Amniotic epithelial cell (primary cell): ENCODE measurements at regions not wholly inside any gene's neighbourhood (a gene's known extent, or its start where the extent isn't known, plus 50 kb on each side); places are given as distances from the start of the nearest gene placed in this dataset.
A peak's percentile ranks its signal among the peaks of the same experiment; 100 is the strongest.

Experiments
- DNase-seq: peaks from one replicate; pipeline ENCODE4 v3.0.0-alpha.2; 2010; ENCODE audit warnings: low read depth

DNA sequence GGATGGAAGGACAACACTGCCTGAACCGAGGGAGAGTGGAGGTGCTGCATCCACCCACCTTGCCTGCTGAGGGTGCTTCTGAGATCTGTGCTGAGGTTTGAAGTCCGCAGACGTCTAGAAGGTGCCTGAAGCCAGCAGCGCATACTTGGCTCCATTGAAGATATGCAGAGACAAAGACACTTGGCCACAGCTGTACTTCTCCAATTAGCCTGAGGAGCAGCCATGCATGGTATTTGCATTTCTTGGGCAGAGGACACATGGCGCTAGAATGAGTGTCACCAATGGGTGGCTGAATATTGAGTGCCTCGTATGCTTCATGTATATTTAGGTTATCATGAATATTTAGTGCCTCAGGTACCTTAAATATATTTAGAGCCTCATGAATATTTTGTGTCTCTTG is 128.7 kb upstream of the ATP6AP2 start:
- DNase-seq = no peak

DNA sequence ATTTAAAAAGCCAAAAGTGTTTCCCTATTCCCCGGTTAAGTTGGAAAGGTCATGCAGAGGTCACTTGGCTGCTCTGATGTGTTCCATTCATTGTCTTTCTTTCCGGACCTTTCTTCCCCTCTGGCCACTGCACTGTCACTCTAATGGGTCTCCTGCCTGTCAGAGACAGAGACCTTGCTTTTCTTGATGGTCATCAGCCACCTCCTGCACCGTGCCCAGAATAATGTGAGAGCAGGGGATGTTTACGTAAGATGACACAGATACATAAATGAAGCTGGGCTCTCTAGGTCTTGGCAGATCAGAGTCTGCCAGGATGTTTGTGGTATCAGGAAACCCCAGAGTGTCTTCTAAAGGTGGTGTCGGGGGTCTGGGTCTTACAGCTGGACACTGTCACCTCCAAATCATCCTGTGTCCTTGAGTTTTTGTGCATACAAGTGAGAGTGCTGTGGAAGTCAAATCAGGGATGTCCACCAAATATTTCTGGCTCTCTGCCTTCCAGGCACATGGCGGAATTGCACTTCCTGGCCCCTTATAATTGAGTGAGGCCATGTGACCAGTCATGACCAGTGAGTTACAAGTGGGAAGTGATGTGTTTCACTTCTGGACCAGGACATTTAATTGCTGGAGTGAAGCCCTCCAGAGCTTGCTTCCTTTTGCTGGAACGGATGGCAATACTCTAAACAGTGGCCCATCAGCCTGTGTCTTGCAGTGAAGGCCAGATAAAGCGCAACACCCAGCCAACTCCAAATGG is 130.6 kb upstream of the ATP6AP2 start:
- no peak for DNase-seq

DNA sequence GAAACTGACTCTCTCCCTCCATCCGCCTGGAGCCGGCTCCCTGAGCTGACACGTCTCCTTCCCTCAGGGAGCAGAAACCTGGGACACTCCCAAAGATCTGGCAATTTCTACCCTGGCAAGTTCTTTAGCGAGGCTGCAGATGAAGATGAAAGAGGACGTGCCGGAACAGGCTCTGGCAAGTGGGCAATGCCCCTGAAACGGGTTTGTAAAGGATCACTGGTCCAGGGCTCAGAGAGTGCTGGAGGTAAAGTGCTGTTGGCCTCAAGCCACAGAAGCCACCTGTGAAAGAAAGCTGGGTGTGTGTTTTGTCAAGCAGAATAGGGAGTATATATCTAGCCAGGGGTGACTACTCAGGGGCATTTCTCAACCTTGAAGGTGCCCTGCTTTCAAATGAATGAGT is 131.4 kb upstream of the ATP6AP2 start:
- no peak for DNase-seq

DNA sequence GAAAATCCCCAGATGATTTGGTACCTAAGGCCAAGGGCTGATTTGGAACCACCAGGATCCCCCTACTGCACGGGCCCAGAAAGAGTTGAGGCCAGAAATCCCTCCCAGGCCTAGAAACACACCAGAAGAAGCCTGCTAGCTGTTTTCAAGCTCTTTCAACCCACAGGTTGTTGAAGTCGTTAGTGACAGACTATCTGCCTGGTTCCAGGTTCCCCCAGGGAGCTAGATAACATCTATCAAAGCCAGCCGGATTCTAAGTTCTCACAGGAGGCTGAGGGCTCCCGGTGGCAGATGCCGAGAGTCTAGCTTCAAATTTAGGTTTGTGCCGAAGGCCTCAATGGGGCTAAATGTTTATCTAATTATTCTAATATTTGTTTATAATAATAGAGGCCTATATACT is 132.0 kb upstream of the ATP6AP2 start:
- DNase-seq = no peak

DNA sequence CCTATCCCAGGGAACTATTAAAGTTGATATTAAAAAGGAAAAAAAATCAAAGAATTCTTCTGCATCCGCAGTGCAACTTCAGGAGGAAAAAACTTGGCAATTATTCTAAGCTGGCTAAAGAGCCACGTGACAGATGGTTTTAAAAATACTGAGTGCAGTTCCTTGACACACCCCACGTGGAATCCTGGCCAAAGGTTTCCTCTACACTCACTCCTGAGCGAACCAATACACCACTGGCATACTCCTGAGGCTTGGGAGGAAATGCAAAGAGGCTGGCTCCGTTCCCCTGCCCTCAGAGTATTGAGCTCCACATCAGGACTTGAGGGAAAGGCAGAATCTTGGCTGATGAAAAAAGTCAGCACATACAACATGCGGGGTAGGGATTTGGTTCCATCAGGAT is 133.8 kb upstream of the ATP6AP2 start:
- no peak for DNase-seq

DNA sequence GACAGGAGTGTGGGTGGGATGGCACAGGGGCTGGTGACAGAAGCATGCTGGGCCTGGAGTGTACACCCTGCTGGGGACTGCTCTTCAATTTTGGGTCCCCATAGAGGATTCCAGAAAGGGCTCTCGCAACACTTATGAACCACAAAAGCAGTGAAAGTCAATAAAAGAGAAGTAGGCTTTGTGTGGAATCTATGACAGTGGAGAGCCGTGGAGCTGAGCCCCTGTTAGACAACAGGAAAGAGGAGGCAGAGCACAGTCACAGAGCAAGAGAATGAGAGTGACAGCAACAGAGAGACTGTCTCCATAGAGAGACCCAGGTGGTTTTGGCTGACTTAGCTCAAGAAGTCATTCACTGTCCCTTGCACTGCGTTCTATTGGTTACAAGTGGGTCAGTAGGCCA is 135.1 kb upstream of the ATP6AP2 start:
- no peak for DNase-seq

DNA sequence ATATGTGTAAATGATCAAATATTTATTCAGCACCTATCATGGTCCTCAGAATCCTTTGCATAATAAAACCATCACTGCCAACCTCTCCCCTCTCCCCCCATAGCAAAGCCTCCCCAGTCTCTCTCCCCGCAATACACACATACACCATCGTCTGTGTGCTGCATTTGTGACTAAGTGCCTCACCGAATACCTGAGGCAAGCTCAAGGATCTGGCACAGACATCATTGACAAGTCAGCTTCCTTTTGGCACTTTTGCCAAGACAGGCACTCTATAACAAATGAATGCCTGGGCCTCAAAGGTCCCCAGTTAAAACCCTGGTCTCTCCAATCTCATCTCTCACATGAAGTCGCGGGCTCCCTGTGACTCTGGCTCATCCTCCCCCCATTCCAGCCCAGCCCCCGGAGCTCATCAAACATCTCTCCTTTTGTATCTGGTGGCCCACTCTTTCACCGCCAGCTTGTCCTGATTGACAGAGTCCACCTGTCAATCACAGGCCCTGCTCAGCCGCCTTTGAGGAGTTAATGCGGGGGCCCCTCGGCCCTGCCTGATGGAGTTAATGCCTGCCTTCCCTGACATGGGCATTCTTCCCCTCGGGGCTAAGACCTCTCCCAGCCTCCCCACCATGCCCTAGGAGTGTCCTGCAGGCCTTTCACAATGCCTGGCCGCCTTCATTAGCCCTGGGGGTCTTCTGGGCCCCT is 135.8 kb upstream of the ATP6AP2 start:
- DNase-seq = no peak

DNA sequence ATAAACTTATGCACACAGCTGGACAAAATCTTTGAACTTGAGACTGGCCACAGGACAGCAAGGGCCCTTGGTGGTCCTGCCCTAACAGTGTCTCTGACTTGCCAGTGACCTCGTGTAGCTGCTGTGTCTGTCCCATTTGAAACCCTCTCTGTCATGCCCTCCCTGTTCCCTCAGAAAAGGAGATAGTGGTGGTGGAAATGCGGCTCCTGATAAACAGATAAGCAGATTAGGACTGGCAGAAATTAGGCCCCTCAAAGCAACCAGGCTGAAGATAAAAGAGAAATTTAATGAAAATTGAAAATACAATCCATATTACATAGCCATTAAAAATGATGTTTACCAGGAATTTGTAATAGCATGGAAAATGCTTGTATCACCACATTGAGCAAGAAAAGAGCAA is 136.6 kb upstream of the ATP6AP2 start:
- no peak for DNase-seq

DNA sequence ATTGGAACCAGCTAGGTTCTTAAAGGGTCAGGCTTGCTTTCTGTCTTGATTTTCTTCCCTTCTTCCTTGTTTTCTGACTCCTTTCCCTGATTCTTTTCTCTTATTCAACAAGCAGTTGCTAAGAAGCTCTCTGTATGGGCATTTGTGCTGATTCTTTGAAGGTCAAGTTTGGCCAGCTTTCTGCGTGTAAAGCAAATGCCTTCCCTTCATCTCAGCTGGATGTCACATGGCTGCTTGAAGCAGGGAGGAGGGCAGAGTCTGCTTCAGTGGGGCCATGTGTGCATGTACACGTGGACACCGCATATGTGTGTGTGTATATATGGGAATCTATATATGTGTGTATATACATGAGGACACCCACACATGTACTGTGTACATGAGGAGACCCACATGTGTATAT is 139.9 kb upstream of the ATP6AP2 start:
- no peak for DNase-seq

DNA sequence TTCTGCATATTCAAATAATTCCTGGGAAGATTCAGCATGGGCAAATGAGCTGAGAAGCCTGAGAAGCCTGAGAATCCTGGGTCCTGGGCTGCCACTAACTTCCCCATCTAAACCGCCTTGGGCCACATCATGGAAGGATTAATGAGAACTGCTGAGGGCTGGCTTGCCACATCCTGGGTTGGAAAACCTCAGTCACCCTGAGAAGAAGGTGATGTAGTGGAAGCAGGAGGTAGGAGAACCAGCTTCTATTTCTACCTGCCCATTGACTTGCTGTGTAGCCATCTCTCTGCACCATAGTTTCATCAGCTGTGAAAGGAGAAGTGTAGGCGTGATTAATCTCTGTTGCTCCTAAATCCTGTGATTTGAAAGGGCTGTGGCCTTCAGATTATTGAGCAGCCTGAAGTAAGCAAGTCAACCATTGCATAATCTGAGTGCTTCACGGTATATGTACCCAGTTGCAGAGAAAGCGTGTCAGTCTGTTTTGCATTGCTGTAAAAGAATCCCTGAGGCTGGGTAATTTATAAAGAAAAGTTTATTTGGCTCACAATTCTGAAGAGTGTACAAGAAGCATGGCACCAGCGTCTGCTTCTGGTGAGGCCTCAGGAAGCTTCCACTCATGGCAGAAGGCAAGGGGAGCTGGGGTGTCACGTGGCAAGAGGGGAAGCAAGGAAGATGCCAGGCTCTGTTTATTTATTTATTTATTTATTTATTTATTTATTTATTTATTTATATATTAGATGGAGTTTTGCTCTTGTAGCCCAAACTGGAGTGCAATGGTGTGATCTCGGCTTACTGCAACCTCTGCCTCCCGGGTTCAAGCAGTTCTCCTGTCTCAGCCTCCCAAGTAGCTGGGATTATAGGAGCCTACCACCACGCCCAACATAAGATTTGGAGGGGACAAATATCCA is 140.9 kb upstream of the ATP6AP2 start:
- no peak for DNase-seq

DNA sequence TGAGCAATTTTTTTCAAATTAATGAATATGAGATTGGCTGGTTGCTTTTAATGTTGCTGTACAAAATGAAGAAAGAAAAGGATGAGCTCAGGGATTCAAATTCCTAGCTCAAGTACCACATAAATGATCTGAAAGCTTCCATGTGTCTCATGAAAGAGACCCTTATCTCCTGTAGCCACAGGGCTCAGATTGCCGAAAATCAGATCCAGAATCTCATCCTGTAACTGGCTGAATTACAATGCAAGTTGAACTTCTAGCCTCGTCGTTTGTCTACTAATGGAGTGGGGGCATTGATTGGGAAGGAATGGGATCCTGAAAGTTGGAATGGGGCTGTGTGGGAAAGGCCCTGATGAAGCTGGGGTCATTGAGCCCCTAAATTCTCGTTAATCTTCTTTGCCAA is 143.4 kb upstream of the ATP6AP2 start:
- DNase-seq = no peak

DNA sequence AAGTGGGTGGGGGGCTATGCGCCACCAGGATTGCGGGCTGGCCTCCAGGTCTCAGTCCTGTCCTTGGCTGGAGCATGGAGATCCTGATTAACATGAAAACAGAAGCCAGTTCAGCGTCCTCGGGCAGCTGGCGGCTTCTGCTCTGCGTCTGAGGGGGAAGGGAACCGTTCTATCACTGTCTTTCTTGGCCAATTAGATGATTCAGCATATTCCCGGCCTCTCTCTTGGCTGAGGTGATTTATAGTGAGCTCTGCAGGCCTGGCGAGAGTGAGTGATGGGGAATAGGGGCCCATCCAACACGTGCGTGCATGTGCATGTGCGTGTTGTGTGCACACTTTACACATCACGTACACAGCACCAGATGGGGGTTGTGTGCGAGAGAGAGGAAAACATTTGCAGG is 145.8 kb upstream of the ATP6AP2 start:
- DNase-seq = peak; percentile 54

DNA sequence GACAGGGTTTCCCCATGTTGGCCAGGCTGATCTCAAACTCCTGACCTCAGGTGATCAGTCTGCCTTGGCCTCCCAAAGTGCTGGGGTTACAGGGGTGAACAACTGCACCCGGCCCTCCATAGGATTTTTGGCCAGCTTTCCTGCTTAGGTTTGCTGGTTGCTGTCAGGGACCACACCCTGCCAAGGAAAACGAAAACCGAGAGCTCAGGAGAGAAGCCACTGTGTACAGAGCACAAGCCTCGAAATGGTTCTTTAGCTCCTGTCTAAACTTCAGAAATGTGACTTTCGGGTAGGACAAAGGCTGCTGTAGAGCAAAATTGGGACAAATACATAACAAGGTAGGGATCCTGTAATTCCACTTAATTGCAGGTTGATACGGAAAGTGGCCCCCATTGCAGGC is 146.3 kb upstream of the ATP6AP2 start:
- DNase-seq = no peak

DNA sequence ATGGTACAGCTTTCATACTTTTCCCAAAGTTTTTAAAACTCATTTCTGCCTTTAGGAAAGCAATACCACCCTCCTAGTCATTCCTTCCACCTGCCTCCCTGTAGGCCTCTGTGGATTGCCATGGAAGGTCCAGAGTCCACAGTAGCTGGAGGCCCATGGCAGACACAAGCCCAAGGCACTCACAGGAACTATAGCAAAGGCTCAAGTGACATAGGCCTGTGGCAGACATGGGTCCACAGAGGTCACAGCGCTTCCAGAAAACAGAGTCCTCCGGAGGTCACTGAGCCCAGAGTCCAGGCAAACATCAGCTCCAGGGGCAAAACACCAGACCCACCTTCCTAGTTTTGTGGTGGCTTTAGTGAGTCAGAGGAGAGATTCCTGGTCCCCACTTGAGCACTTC is 147.6 kb upstream of the ATP6AP2 start:
- no peak for DNase-seq

DNA sequence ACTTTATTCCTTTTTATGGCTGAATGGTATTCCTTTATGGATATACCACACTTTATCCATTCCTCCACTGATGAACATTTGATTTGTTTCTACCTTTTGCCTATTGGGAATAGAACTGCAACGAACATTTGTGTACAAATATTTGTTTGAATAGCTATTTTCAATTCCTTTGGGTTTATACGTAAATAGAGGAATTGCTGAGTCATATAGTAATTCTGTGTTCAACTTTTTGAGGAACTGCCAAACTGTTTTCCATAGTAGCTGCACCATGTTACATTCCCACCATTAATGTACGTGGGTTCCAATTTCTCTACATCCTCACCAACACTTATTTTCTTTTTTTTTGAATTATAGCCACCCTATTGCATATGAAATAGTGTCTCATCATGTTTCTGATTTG is 156.5 kb upstream of the ATP6AP2 start:
- DNase-seq = no peak

DNA sequence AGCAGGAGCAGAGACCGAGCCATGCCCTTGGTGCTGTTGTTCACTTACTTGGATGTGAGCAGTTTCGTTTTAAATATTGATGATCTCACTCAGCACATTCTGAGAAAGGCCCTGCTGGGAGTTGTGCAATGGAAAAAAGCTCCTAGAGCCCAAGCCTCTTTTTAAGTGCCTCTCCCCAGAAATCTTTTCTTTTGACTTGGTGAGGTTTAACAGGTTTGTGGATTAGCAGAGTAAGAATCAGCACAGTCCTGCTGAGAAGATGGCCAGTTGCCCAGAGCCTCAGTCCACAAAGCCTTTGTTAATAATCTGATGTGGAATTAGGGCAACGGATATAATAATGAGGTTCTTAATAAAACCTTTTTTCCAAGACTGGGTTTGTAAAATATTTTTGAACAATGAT is 157.5 kb upstream of the ATP6AP2 start:
- no peak for DNase-seq

DNA sequence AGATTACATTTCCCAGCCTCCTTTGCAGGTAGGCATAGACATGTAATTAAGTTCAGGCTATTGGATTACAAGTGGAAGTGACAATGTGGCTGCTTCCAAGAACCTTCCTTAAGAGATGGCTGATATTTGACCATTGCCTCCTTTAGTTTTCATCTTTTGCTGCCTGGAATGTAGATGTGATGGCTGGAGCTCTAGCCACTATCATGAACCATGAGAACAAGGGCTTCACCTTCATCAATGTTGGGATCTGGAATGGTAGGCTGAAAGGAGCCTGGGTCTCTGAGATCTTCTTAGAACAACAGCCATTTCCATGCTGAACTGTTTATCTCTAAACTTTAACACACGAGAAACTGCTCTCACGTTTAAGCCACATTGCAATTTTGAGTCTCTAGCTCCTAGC is 158.7 kb upstream of the ATP6AP2 start:
- no peak for DNase-seq

DNA sequence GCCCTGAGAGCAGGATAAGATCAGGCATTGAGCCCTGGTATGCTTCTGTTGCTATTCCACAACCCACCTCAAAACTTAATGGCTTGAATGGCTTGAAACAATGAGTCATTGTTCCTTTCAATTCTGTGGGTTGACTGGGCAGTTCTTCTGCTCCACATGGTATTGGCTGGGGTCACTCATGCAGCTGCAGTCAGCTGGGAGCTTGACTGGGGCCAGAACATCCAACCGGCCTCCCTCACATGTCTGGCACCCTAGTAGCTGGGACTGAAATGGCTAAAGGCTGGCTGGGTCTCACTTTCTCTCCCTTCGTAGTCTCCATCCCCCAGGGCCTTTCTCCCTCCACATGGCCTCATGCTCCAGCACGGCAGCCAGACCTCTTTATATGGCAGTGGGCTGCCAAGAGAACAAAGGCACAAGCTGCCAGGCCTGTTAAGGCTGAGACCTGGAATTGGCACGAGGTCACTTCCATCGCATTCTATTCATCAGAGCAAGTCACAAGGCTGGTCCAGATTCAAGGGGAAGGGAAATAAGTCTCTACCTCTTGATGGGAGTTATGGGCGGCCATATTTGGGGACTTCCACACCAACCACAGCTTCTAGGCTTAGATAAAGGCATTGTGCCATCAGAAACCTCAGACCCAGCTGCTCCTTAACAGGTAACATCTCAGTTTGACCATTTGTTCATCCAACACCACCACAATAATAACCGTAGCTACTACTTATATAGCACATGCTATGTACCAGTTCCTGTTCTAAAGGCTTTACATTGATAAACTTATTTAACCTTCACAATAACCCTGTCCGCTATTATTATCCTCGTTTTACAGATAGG is 159.7 kb upstream of the ATP6AP2 start:
- no peak for DNase-seq

DNA sequence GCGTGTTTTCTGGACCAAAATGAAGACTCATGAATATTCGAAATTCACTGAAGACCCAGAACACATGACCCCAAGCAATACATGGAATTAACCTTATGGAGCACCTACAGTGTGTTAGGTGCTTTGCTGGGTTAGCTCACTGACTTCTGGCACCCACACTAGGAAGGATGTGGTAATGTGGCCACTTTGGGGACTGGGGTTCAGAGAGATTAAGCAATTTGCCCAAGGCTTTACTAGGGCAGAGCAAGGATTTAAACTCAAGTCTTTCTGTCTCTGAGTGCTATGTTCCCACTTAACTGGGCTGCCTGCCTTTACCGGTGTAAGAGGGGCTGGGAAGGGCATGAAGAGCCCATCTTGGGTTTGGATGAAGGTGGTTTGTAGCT is 162.0 kb upstream of the ATP6AP2 start:
- no peak for DNase-seq

DNA sequence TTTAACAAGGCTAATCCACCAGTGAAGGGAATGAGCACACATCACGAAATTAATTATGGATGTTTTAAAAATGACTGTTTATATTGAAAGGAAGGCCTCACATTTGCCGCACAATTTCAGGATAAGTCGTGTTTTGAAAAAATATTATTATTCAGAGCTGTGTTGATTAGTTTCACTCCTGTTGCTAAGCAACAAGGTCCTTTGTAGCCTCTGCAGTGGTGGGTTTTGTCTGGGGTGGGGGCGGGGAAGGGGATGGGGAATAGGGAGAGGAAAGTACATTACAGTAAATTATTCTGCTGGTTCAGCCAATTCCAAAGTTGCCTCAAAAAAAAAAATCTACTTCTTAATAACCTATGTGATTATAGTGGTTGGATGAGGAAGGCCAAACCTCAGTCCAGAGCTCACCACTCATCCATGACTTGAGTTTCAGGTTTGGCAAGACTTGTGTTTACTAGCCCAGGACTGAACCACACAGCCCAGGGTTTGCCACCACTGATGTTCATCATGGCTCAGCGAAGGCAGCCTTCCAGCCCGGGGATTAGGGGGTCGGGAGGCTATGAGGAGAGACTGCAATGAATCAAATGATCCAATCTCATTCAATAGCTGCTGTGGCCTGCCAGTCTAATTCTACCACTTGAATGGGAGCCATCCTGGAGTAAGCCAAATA is 162.5 kb upstream of the ATP6AP2 start:
- no peak for DNase-seq

DNA sequence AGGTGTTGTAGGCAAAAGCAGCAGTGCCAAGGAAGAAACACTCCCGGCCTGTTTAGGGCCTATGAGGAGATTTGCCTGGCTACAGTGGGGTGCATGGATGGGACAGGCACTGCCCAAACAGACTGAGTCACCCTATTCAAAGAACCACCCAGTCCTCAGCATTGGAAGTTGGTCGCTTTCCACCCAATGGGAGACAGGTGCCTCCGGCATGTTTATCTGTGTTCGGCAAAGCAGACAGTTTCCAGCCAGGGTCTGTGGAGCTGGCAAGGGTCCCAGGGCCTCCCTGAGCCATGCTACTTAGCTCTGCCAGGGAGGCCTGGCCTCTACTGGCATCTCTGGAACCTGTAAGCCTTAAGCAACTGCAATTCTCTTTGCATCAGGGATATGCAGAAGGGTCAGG is 165.1 kb upstream of the ATP6AP2 start:
- no peak for DNase-seq

DNA sequence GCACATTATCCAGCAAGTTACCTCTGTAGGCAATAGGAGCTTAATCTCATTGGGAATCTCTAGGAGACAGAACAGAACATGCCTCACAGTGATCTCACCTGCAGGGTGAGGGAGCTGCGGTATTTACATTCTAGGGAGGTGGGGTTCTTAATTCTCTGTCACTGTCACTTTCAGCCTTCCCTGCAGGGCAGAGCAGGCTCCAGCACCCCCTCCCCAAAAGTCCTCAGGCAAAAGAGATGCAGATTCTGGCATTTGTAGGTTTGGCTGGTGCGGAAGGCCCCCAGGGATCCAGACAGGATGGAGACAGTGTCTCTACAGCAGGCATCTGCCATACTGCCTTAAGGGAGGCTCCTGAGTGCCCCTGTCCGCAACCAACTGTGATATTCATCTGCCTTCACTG is 166.4 kb upstream of the ATP6AP2 start:
- DNase-seq = no peak
